NCI-H2196 (cell line): ENCODE measurements at regions not wholly inside any gene's neighbourhood (a gene's known extent, or its start where the extent isn't known, plus 50 kb on each side); places are given as distances from the start of the nearest gene placed in this dataset.

ENCODE experiments used
- DNase-seq: peaks from one replicate; lab custom pipeline; 2025; ENCODE audit not compliant: unreplicated experiment; lab: John Stamatoyannopoulos, UW

DNA sequence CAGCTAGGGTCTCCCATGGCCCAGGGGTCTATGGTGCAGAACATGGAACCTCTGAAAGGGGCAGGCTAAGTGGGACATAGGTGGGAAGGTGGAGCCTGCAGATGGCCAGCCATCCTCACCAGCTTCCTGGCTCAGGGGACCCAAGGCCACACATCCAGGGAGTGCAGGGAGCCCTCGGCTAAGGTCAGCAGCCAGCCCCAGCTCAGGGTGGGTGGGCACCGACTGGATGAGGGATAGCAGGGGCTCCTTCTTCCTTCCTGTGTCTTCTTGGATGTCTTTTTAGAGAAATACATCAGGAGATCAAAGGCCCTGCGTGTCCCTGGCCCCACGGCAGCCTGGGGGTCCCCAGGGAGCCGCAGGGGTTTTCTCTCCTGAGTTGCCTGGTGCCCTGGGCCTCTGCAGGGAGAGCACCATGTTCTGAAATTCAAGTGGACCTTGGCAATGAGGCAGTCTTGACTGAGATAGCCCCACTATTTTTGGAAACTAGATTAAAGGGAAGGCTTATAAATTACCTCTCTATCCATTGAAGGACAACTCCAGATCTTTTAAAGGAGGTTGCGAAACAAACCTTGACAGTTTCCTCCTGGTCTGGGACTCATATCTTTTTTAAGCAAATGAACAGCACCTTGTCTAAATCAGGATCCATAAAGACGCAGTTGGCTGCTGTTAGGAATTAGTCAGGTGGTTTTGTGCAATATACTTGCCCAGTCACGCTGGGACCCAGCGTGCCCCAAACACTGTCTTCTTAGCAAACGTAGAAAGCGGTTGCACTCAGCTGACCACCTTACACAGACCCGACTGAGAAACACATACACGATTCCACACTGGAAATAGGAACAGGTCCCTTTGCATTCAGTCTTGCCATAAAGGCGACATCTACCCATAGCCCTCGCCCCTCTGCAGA, 242.3 kb downstream of the TOMM20 start:
- no peak for DNase-seq

DNA sequence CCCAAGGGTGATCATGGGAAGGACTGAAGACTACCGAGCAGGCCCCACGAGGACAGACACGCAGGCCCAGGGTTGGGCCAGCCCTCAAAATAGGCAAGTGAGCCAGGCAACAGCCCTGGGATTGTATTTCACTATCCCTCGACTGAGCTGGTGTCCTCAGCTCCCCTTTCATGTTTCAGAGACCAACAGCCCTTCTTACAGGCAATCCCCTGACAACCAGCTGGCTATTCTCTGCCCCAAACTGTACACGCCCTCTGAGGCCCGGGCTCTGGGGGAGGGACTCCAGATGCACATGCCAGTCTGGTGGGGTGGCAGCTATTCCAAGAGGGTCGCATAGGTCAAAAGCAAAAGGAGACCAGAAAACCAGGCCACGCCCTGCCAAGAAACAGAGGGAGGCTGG, 243.0 kb downstream of the TOMM20 start:
- no peak for DNase-seq

DNA sequence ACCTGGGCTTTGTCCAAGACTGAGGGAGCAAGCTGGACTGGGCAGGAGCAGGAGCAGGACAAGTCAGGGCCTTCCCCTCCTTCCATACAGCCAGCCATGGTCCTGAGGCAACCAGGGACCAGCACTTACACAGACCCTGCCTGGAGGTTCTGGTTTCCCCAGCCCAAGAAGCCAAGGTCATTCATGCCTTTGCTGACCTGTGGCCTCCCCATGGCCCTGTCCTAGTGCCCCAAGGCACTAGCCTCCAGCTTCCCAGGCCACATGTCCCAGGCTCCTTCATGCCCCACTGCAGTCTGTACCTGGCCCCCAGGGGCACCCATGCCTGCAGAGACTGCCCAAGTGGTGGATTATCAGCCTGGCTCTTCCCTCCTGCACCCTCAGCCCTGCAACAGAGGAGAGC, 243.9 kb downstream of the TOMM20 start:
- DNase-seq: no peak

DNA sequence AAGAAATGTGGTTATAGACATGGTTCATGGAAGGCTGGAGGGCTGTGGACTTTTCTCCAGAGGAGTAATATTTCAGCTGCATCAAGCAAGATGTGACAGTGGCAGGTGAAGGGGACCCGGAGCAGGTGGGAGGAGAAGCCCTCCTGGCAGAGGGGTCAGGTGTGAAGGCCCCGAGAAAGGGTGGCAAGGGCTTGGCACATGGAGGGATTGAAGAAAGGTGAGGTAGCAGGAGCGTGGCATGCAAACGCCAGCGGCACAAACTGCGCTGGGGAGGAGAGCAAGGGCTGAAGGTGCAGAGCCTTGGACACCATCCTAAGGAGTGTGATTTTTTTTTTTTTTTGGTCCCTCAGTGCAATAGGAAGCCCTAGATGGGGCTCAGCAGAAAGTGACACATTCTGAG, 244.6 kb downstream of the TOMM20 start:
- DNase-seq: no peak

DNA sequence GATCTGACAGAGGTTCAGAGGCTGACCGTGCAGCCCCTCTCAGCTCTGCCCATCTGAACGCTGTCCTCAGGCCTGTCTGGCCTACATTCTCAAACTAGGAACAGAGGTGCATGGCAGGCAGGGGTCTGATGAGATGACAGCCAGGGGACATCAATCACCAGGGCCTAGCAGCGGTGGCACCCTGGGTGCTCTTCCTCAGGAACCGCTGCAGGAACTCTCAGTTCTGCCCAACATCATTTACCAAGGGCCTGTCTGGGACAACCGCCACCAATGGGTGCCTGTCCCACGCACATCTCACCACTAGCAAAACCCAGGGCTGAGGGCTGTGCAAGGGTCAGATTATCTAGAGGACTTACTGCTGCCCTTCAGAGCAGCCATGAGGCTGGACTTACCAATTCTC, 245.7 kb downstream of the TOMM20 start:
- no peak for DNase-seq

DNA sequence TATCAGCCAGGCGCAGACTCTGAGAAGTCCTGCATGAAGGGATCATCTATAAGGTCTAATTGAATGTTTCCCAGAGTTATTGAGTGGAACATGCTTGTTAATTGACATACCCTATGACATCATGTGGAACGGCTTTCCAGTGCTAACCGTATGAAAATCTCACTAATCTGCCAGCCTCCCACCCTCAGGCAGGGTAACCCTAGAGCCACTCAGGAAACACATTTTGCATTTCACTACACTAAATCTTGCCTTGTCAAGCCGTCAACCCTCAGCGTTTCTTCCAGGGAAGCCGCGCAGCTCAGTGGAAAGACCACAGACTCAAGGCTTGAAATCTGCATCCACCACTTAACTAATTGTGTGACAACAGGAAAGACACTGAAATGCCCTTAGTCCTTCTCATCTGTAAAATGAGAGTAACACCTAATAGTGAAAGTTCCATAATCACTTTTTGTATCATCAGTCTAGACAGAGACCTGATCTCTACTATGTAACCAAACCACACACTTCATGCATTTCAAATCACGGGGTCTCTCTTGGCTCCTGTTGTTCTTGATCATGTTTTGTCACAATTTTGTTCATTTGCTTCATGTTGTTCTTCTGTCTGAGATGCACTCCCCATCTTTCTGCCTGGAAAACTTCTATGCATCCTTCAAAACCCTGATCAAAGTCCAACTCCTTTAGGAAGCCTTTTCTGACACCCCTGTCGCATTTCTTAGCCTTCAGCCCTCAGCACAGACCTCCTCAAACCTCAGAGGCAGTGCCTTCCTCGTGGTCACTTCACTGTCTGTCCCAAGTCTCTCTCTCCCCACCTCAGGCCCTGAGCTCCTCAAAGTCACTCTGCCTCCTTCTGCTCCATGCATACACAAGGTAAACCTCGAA, 246.5 kb downstream of the TOMM20 start:
- no peak for DNase-seq

GRCh38 chr1:234879147-234880080, 249.2 kb downstream of the TOMM20 start:
- DNase-seq: peak; percentile 2

- no peak for DNase-seq
Measured at GRCh38 chr1:234878288-234878687, 250.3 kb downstream of the TOMM20 start.

GRCh38 chr1:234877761-234878160, 250.9 kb downstream of the TOMM20 start:
- no peak for DNase-seq

- peak; percentile 32 for DNase-seq
Measured at GRCh38 chr1:234875953-234876855, 252.4 kb downstream of the TOMM20 start.

- DNase-seq: no peak
Measured at GRCh38 chr1:234875328-234875952, 253.2 kb downstream of the TOMM20 start.

- no peak for DNase-seq
Measured at GRCh38 chr1:234874291-234875288, 254.0 kb downstream of the TOMM20 start.

DNA sequence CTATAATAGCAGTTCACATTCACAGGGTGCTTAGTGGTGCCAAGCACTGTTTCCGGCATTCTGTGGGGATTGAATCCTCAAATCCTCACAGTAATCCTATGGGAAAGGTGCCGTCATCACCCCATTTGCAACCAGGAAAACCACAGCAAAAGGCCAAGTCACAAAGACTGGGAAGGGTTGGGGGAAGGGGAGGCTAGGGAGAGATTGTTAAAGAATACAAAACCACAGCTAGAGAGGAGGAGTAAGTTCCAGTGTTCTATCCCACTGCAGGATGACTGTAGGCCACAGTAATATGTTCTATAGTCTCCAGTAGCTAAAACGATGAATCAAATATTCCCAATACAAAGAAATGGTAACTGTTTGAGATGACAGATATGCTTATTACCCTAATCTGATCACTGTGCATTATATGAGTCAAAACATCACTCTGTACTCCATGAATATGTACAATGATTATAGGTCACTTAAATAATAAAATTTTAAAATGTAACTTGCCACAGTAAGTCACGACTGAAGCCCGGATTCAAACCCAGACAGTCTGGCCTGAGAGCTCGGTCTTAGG, 256.8 kb downstream of the TOMM20 start:
- DNase-seq: no peak

DNA sequence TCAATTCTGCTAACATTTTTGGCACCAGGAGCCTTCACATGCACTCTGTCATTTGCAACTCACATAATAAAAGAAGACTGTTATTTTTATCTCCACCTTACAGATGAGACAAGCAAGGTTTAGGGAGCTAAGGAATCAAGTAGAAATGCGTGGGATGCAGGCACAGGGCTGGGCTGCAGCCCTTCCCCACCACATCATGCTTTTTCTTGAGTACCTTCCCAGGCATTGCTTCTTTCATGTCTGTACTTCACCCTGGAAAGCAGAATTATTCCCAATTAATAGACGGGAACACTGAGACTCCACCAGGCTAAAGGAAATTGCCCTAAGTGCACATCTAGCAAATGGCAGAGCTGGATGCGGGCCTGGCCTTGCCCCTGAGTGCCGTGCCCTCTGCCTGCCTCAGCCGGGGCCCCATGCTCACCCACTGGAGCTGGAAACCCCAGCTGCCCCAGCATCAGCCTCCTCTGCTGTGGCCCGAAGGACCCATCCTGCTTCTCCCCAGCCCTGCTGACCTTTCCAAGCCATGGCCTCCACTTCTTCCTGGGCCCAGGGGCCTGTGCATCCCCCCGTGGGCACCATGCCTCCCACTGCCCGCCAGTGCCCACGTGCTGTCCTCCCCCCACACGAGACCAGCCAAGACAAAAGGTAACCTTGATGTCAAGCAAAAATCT, 257.5 kb downstream of the TOMM20 start:
- DNase-seq: no peak

DNA sequence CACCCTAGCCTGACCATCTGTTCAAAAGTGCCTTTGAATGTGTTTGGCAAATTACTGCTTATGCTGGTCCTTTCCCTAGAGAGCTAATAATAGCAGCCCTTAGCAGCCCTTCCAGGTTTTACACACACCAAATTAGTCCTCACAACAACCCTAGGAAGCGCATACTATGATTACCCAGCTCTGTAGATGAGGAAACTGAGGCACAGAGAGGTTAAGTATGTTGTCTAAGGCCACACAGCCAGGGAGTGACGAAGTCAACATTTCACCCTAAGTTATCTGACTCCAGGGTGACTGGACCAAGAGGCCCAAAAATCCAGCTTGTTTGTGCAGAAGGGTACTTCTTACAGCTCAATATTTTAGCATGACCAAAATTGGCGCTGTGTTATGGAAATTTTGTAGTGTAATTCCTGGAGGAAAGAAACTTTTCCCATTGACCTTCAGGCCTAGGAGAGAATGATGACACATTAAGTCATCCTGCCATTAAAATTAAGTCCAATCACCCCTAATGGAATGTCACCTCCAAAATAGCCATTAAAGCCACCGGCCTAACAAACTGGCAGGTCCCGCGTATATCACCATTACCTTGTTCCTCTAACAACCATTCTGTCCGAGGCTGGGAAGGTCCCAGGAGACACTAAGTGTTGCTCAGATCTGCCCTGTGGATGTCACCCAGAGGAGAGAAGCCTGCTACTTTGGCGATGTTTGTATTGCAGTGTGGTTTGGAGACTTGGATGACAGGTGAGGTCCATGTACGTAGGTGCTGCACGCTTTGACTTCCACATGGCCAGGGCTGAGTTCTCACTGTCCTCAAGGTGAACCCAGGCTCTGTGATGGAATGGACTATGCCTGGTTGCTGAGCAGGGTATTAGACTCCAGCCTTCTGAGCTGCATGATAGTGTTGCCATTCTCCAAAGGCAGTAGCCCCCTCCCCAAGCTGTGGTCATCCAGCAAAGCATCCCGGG, 258.3 kb downstream of the TOMM20 start:
- DNase-seq: no peak
